ENCODE measurements at regions not wholly inside any gene's neighbourhood (a gene's known extent, or its start where the extent isn't known, plus 50 kb on each side); places are given as distances from the start of the nearest gene placed in this dataset.

- no peaks in the 10 kb centered on the region for H3K9me3 ChIP-seq
- WGBS: 50% methylated on average over 4 of the region's 4 CpGs
- TF ChIP-seq POLR2A (IDR thresholded peaks at IDR 0.05) (no peak), POLR2AphosphoS5 (IDR thresholded peaks at IDR 0.05) (peak; percentile 58), CTCF (IDR thresholded peaks at IDR 0.05) (no peak)
- H3K36me3 ChIP-seq: no peaks in the 10 kb centered on the region
- H3K4me1 ChIP-seq (replicated peaks): no peaks in the 10 kb centered on the region
- H3K4me3 ChIP-seq: no peak overlapping the region
- no peak overlapping the region for H3K27ac ChIP-seq
- no peaks in the 10 kb centered on the region for H3K27me3 ChIP-seq (replicated peaks; ENCODE audit: insufficient read depth)
- peak; percentile 56 for DNase-seq (ENCODE audit: low spot score)
- intact Hi-C loops (cut with DNase I): no loop called here
Observed at GRCh38 chr12:92055877-92056276, 89.8 kb downstream of the BTG1 start.

GRCh38 chr12:92051441-92051840, 94.2 kb downstream of the BTG1 start:
- Histone ChIP-seq H3K4me3 (no peak overlapping the region), H3K27ac (no peak overlapping the region), H3K4me1 (replicated peaks) (no peaks in the 10 kb centered on the region), H3K9me3 (no peaks in the 10 kb centered on the region), H3K36me3 (no peaks in the 10 kb centered on the region), H3K27me3 (replicated peaks; ENCODE audit: insufficient read depth) (no peaks in the 10 kb centered on the region)
- intact Hi-C loops (cut with DNase I): no loop called here
- TF ChIP-seq POLR2A (IDR thresholded peaks at IDR 0.05): no peak
- no peak for TF ChIP-seq POLR2AphosphoS5 (IDR thresholded peaks at IDR 0.05)
- no peak for TF ChIP-seq CTCF (IDR thresholded peaks at IDR 0.05)
- DNase-seq (ENCODE audit: low spot score): no peak
- WGBS: 84% methylated on average over 2 of the region's 2 CpGs

GRCh38 chr12:92049403-92049802, 96.2 kb downstream of the BTG1 start:
- 78% methylated on average over 3 of the region's 3 CpGs for WGBS
- no peaks in the 10 kb centered on the region for H3K4me1 ChIP-seq (replicated peaks)
- intact Hi-C loops (cut with DNase I): no loop called here
- H3K9me3 ChIP-seq: no peaks in the 10 kb centered on the region
- H3K36me3 ChIP-seq: no peaks in the 10 kb centered on the region
- no peak overlapping the region for H3K4me3 ChIP-seq
- H3K27me3 ChIP-seq (replicated peaks; ENCODE audit: insufficient read depth): no peaks in the 10 kb centered on the region
- no peak for TF ChIP-seq POLR2AphosphoS5 (IDR thresholded peaks at IDR 0.05)
- no peak for TF ChIP-seq CTCF (IDR thresholded peaks at IDR 0.05)
- no peak for TF ChIP-seq POLR2A (IDR thresholded peaks at IDR 0.05)
- no peak for DNase-seq (ENCODE audit: low spot score)
- H3K27ac ChIP-seq: no peak overlapping the region

- Histone ChIP-seq H3K27me3 (replicated peaks; ENCODE audit: insufficient read depth) (no peaks in the 10 kb centered on the region), H3K4me1 (replicated peaks) (no peaks in the 10 kb centered on the region), H3K36me3 (no peaks in the 10 kb centered on the region), H3K9me3 (no peaks in the 10 kb centered on the region), H3K27ac (no peak overlapping the region), H3K4me3 (no peak overlapping the region)
- intact Hi-C loops (cut with DNase I): no loop called here
- TF ChIP-seq POLR2A (IDR thresholded peaks at IDR 0.05) (no peak), POLR2AphosphoS5 (IDR thresholded peaks at IDR 0.05) (no peak), CTCF (IDR thresholded peaks at IDR 0.05) (no peak)
- no peak for DNase-seq (ENCODE audit: low spot score)
- 100% methylated on average over 2 of the region's 2 CpGs for WGBS
Observed at GRCh38 chr12:92047393-92047826, 98.2 kb downstream of the BTG1 start.

GRCh38 chr12:92046557-92047392, 98.9 kb downstream of the BTG1 start:
- Histone ChIP-seq H3K4me3 (no peak overlapping the region), H3K9me3 (no peaks in the 10 kb centered on the region), H3K27me3 (replicated peaks; ENCODE audit: insufficient read depth) (no peaks in the 10 kb centered on the region), H3K4me1 (replicated peaks) (no peaks in the 10 kb centered on the region), H3K27ac (no peak overlapping the region), H3K36me3 (no peaks in the 10 kb centered on the region)
- intact Hi-C loops (cut with DNase I): no loop called here
- 69% methylated on average over 7 of the region's 7 CpGs for WGBS
- DNase-seq (ENCODE audit: low spot score): no peak
- no peak for TF ChIP-seq POLR2AphosphoS5 (IDR thresholded peaks at IDR 0.05)
- TF ChIP-seq CTCF (IDR thresholded peaks at IDR 0.05): no peak
- TF ChIP-seq POLR2A (IDR thresholded peaks at IDR 0.05): no peak
